HG03045 (cell line): ENCODE measurements at regions not wholly inside any gene's neighbourhood (a gene's known extent, or its start where the extent isn't known, plus 50 kb on each side); places are given as distances from the start of the nearest gene placed in this dataset.

ENCODE experiments used
- ATAC-seq: cut with Tn5 transposase; IDR thresholded peaks from one replicate; pipeline ENCODE4 v1.9.1; 2021; ENCODE audit warnings: mild to moderate bottlenecking, moderate library complexity; ENCODE audit not compliant: unreplicated experiment

GRCh38 chr2:21668078-21668710, 544.4 kb downstream of the TDRD15 start:
- ATAC-seq: no peak

GRCh38 chr2:21676041-21676440, 552.3 kb downstream of the TDRD15 start:
- no peak for ATAC-seq

- no peak for ATAC-seq
These were observed 552.9 kb downstream of the TDRD15 start for GRCh38 chr2:21676676-21677075.

GRCh38 chr2:21683838-21684237, 560.1 kb downstream of the TDRD15 start:
- no peak for ATAC-seq

GRCh38 chr2:21687589-21687988, 563.8 kb downstream of the TDRD15 start:
- ATAC-seq: no peak

GRCh38 chr2:21690005-21690404, 566.2 kb downstream of the TDRD15 start:
- no peak for ATAC-seq

GRCh38 chr2:21693081-21693480, 569.3 kb downstream of the TDRD15 start:
- no peak for ATAC-seq

GRCh38 chr2:21694079-21694878, 570.5 kb downstream of the TDRD15 start:
- no peak for ATAC-seq

- no peak for ATAC-seq
These were observed 573.1 kb downstream of the TDRD15 start for GRCh38 chr2:21696900-21697299.

- no peak for ATAC-seq
These were observed 576.9 kb downstream of the TDRD15 start for GRCh38 chr2:21700644-21701043.

- ATAC-seq: no peak
These were observed 586.3 kb downstream of the TDRD15 start for GRCh38 chr2:21710031-21710430.

- ATAC-seq: no peak
These were observed 586.7 kb downstream of the TDRD15 start for GRCh38 chr2:21710496-21710895.

GRCh38 chr2:21715887-21716286, 592.1 kb downstream of the TDRD15 start:
- no peak for ATAC-seq

- ATAC-seq: no peak
These were observed 603.3 kb downstream of the TDRD15 start for GRCh38 chr2:21727101-21727500.

- ATAC-seq: no peak
These were observed 604.4 kb downstream of the TDRD15 start for GRCh38 chr2:21728133-21728532.

- no peak for ATAC-seq
These were observed 606.4 kb downstream of the TDRD15 start for GRCh38 chr2:21730141-21730540.

- no peak for ATAC-seq
These were observed 616.7 kb downstream of the TDRD15 start for GRCh38 chr2:21740484-21740883.

GRCh38 chr2:21746499-21746898, 622.7 kb downstream of the TDRD15 start:
- no peak for ATAC-seq

GRCh38 chr2:21748501-21748900, 624.7 kb downstream of the TDRD15 start:
- no peak for ATAC-seq

- ATAC-seq: no peak
These were observed 630.5 kb downstream of the TDRD15 start for GRCh38 chr2:21754164-21754788.

- no peak for ATAC-seq
These were observed 634.1 kb downstream of the TDRD15 start for GRCh38 chr2:21757805-21758430.

- no peak for ATAC-seq
These were observed 636.1 kb downstream of the TDRD15 start for GRCh38 chr2:21759819-21760218.
